Skeletal muscle satellite cell (primary cell): ENCODE measurements at regions not wholly inside any gene's neighbourhood (a gene's known extent, or its start where the extent isn't known, plus 50 kb on each side); places are given as distances from the start of the nearest gene placed in this dataset.
"Not testable (repeated sequence)": the region's sequence is repeated elsewhere in the genome, so short reads cannot be mapped to it uniquely, and the experiment has no call there.

Experiments
- H3K27me3 ChIP-seq: 2 replicates; pipeline ENCODE4 v1.7.0; 2013; ENCODE audit warnings: low read length; ENCODE audit not compliant: control insufficient read depth, insufficient read depth
- H3K36me3 ChIP-seq: 2 replicates; pipeline ENCODE4 v1.7.0; 2013; ENCODE audit warnings: mild to moderate bottlenecking, control low read depth, low read length; ENCODE audit not compliant: insufficient read depth
- H3K4me1 ChIP-seq: 2 replicates; pipeline ENCODE4 v1.7.0; 2013; ENCODE audit warnings: low read length; ENCODE audit not compliant: control insufficient read depth, insufficient read depth
- H3K4me2 ChIP-seq: 2 replicates; pipeline ENCODE4 v1.7.0; 2013; ENCODE audit warnings: mild to moderate bottlenecking, low read length
- H3K4me3 ChIP-seq: 2 replicates; pipeline ENCODE4 v1.7.0; 2013; ENCODE audit warnings: low read length
- H3K9ac ChIP-seq: 2 replicates; pipeline ENCODE4 v1.7.0; 2013; ENCODE audit warnings: mild to moderate bottlenecking, low read depth, low read length, moderate library complexity
- H3K9me3 ChIP-seq: replicated peaks from 2 replicates; pipeline ENCODE4 v1.7.0; 2013; ENCODE audit warnings: mild to moderate bottlenecking, control low read depth, low read length

DNA sequence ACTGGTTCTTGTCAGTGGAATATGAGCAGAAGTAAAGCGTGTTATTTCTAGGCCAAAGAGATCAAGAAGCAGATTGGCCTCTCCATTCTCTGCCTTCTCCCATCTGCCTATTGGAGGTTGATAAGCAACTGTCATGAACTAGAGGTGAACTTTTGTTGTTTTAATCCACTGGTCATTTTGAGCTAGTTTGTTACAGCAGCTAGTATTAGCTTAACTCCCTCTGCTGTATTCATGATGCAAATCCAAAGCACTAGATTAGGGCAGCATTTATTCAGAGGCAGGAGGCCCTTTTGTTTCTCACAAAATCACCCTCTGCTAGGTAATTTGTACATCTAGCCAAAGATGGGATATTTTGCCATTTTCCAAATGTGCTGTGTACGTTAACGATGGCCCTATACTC lies 97.3 kb upstream of the DPT start:
- no peaks in the 10 kb centered on the region for H3K36me3 ChIP-seq
- H3K4me1 ChIP-seq, result no peaks in the 10 kb centered on the region
- H3K27me3 ChIP-seq, result no peaks in the 10 kb centered on the region

DNA sequence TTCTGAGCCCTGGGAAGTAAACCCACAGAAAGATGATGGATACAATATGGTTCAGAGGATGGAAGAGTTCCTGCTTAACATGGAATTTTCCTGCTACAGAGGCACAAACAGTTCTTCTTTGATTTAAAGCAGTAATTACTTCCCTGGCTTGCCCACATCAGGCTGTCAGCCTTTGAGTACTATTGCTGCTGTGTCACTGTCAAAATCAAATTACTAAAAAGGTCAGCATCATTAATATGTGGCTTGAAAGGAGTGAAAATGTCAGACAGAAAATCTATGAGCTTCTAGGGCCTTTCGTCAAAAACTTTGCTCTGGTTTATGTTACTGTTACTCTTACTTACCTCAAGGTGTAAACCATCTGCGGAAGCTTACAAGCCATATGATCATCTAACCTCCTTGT lies 98.6 kb upstream of the DPT start:
- H3K4me3 ChIP-seq, result no peak overlapping the region
- no peaks in the 10 kb centered on the region for H3K27me3 ChIP-seq
- H3K9ac ChIP-seq, result no peak overlapping the region
- H3K36me3 ChIP-seq, result no peaks in the 10 kb centered on the region
- H3K4me1 ChIP-seq, result no peaks in the 10 kb centered on the region
- H3K4me2 ChIP-seq, result no peak overlapping the region
- no peaks in the 10 kb centered on the region for H3K9me3 ChIP-seq

More for the DNA sequence above, 97.3 kb upstream of the DPT start:
- H3K9me3 ChIP-seq, result no peaks in the 10 kb centered on the region
- H3K9ac ChIP-seq, result no peak overlapping the region
- H3K4me2 ChIP-seq, result no peak overlapping the region
- no peak overlapping the region for H3K4me3 ChIP-seq

DNA sequence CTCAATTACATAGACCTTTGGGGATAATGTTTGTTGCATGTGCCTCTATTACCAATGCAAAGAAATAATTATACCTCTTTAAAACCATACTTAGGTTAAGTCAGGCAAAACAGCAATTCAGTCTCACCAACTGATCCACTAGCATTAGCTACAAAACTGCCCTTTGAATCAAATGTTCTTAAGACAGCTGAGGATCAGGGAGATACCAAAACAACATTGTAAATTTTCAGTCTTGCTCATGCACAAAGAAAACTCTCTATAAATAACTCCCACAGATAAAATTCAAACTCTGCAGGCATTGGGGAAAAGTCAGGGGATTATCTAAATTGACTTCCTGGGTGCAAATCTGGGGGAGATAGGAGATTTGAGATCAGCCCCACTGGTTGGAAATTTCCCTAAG lies 100.9 kb upstream of the DPT start:
- H3K36me3 ChIP-seq, result no peaks in the 10 kb centered on the region
- no peaks in the 10 kb centered on the region for H3K4me1 ChIP-seq
- no peak overlapping the region for H3K4me2 ChIP-seq
- no peaks in the 10 kb centered on the region for H3K27me3 ChIP-seq
- no peak overlapping the region for H3K9ac ChIP-seq
- H3K4me3 ChIP-seq, result no peak overlapping the region
- no peaks in the 10 kb centered on the region for H3K9me3 ChIP-seq

DNA sequence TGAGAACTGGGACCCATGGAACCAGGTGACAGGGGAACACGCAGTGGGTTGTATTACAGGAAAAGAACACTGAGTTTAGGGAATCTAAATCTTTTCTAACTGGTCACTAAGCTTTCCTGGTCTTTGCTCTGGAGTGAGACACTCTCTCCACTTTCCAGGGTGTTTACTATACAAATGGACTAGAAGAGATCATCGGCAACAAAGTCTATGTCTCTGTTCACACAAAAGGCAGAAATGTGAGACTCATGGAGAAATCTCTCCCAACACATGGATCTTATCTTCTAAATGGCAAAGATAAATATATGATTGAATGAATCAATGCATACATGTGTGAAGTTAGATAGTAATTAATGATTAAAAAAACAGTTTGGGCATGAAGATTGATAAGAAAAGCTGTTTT lies 101.6 kb upstream of the DPT start:
- H3K4me3 ChIP-seq, result no peak overlapping the region
- no peaks in the 10 kb centered on the region for H3K4me1 ChIP-seq
- H3K9me3 ChIP-seq, result no peaks in the 10 kb centered on the region
- no peaks in the 10 kb centered on the region for H3K36me3 ChIP-seq
- H3K4me2 ChIP-seq, result no peak overlapping the region
- no peaks in the 10 kb centered on the region for H3K27me3 ChIP-seq
- H3K9ac ChIP-seq, result no peak overlapping the region

DNA sequence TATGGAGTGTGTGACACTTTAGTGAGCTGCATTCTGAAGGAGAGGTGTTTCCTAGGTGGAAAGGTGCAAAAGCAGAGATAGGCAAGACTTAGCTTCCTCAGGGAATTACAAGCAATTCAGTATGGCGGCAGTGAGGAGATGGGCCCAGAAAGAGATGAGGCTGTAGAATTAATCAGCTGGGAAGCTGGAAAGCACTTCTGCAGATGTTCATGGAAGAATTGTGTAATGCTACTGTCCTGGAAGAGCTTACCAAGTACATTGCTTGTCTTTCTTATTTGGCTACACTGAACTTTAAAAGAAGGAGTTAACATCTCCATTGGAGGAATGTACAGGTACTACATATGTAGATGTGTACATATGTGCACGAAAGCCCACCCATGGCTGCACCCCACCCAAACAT lies 103.7 kb upstream of the DPT start:
- H3K9me3 ChIP-seq, result no peaks in the 10 kb centered on the region
- no peaks in the 10 kb centered on the region for H3K4me1 ChIP-seq
- H3K27me3 ChIP-seq, result no peaks in the 10 kb centered on the region
- H3K9ac ChIP-seq, result no peak overlapping the region
- H3K4me3 ChIP-seq, result no peak overlapping the region
- H3K4me2 ChIP-seq, result no peak overlapping the region
- no peaks in the 10 kb centered on the region for H3K36me3 ChIP-seq

DNA sequence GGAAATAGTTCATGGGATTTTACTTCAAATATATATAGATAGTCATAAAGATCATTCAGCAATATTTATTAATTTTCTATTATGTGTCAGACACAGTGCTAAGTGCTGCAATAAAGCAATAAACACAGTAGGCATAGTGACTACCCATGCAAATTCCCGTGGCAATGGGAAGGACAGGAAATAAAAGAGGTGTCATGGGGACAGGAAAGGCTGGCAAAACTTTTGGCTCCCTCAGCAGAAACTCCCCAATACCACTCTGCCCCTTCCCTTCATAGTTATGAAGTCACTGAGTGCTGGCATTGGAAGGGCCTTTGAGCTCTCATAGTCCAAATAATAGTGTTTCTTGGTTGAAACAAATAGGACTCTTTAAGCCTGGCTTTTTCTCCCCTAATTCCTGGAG lies 104.4 kb upstream of the DPT start:
- H3K4me2 ChIP-seq, result no peak overlapping the region
- no peaks in the 10 kb centered on the region for H3K9me3 ChIP-seq
- no peak overlapping the region for H3K9ac ChIP-seq
- H3K27me3 ChIP-seq, result no peaks in the 10 kb centered on the region
- H3K4me3 ChIP-seq, result no peak overlapping the region
- H3K4me1 ChIP-seq, result no peaks in the 10 kb centered on the region
- H3K36me3 ChIP-seq, result no peaks in the 10 kb centered on the region

DNA sequence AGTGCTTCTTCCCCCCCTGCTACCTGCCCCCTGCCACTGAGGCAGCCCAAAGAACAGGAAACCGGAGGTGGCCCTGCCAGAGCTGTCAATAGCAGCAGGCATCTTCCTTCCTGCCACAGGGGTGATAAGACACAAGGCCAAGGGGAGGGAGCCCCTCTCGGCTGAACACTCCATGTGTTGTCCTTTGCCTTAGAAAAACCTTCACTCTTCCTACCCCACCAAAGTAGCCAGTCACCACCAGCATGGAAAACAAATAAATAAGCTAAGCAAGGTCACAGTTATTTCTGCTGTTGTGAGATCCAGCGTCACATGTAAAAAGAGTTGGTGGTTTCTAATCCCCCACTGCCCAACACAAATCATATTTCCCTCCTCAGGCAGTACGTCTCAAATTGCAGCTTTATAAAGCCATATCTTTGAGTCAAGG lies 104.8 kb upstream of the DPT start:
- Histone ChIP-seq H3K4me2 (no peak overlapping the region), H3K36me3 (no peaks in the 10 kb centered on the region), H3K9me3 (no peaks in the 10 kb centered on the region), H3K9ac (no peak overlapping the region), H3K27me3 (no peaks in the 10 kb centered on the region), H3K4me3 (no peak overlapping the region), H3K4me1 (no peaks in the 10 kb centered on the region)

DNA sequence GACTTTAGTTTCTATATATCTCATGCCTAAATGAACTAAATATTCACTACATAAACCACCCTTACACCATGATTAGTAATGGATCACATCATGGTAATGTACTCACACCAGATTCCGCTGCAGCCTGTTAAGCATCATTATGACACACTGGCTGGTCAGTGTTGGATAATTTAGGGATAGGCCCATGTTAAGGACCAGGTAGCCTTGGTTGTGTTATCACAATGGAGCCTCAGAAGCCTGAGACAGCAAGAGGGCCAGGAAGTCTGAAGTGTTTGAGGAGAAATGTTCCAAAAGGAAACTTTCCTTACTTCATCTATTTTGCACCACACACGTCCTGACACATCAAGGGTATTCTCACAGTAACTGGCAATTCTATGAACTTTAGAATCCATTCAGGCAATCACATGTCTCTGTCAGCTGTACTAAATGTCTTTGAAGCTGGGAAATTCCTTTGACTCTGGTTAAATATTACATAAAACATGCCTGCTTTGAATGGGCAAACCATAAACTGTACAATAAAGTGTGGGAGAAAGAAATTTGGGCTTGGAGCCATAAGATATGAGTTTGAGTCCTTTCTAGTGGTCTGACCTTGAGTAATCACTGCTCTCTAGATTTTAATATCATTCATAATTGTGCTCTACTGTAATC lies 105.3 kb upstream of the DPT start:
- Histone ChIP-seq H3K9me3 (no peaks in the 10 kb centered on the region), H3K27me3 (no peaks in the 10 kb centered on the region), H3K4me3 (no peak overlapping the region), H3K9ac (no peak overlapping the region), H3K36me3 (no peaks in the 10 kb centered on the region), H3K4me1 (no peaks in the 10 kb centered on the region), H3K4me2 (no peak overlapping the region)

DNA sequence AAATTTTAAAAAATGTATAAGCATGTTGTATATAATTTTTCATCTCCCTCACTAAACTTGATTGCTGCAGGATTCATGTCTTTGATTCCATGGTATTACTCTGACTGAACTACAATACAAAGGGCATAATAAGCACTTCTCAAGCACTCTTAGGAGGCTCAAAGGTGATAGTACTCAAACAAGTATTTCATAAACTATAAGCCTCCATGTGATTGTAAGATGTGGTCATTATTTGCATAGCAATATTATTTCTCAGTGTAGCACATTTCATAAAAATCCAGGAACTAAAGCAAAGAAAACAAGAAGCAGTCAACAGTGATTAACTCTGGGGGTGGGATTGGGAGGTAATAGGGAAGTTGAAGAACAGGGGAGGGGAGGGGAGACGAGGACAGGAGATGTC lies 106.2 kb upstream of the DPT start:
- Histone ChIP-seq H3K27me3 (no peaks in the 10 kb centered on the region), H3K4me2 (no peak overlapping the region), H3K9me3 (no peaks in the 10 kb centered on the region), H3K4me1 (no peaks in the 10 kb centered on the region), H3K4me3 (no peak overlapping the region), H3K9ac (no peak overlapping the region), H3K36me3 (no peaks in the 10 kb centered on the region)

DNA sequence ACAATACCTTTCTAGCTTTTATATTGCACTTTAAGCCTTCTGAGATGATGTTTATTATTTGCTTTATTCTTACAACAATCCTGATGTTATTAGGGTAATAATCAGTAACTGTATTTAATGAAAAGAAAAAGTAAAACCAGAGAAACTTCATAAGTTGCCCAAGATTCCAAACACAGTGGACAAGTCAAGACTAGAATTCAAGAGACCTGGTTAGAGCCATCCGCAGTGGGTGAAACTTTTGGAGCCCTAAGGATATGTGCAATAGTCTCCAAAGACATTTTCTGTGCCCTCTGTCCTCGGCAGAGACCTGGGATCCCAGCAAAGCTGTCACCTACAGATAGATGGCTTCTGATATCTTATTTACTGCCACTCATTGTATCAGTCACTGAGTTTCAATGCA lies 106.8 kb upstream of the DPT start:
- Histone ChIP-seq H3K27me3 (no peaks in the 10 kb centered on the region), H3K9me3 (no peaks in the 10 kb centered on the region), H3K9ac (no peak overlapping the region), H3K4me3 (no peak overlapping the region), H3K4me2 (no peak overlapping the region), H3K36me3 (no peaks in the 10 kb centered on the region), H3K4me1 (no peaks in the 10 kb centered on the region)

DNA sequence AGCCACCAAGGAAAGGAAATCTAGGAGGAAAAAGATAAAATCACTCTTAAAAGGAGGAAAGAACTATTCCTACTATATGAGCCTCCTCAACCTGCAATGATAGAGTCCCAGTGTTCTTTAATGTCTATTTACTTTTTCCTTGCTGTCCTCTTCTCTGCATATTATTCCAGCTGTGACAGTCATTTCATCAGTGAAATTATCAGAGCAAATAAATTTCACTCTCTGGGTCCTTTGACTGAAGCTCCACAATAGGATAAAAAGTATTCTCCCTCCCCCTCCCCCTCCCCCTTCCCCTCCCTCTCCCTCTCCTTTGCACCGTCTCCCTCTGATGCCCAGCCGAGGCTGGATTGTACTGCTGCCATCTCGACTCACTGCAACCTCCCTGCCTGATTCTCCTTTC lies 107.5 kb upstream of the DPT start:
- no peak overlapping the region for H3K4me2 ChIP-seq
- H3K9me3 ChIP-seq, result no peaks in the 10 kb centered on the region
- no peak overlapping the region for H3K4me3 ChIP-seq
- no peaks in the 10 kb centered on the region for H3K4me1 ChIP-seq
- no peak overlapping the region for H3K9ac ChIP-seq
- H3K27me3 ChIP-seq, result no peaks in the 10 kb centered on the region
- no peaks in the 10 kb centered on the region for H3K36me3 ChIP-seq

DNA sequence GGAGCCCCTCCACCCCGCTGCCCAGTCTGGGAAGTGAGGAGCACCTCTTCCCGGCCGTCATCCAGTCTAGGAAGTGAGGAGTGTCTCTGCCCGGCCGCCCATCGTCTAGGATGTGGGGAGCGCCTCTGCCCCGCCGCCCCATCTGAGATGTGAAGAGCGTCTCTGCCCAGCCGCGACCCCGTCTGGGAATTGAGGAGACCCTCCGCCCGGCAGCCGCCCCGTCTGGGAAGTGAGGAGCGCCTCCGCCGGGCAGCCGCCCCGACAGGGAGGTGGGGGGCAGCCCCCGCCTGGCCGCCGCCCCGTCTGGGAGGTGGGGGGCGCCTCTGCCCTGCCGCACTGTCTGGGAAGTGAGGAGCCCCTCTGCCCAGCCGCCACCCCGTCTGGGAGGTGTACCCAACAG lies 108.2 kb upstream of the DPT start:
- H3K4me1 ChIP-seq, H3K4me2 ChIP-seq, H3K36me3 ChIP-seq, H3K9ac ChIP-seq, H3K27me3 ChIP-seq, H3K4me3 ChIP-seq, H3K9me3 ChIP-seq: not testable (repeated sequence)
